OCI-LY7 (cell line): ENCODE measurements at regions not wholly inside any gene's neighbourhood (a gene's known extent, or its start where the extent isn't known, plus 50 kb on each side); places are given as distances from the start of the nearest gene placed in this dataset.

ENCODE experiments used
- EZH2phosphoT487 ChIP-seq: fragments of 200-600 bp; sonication (generic); IDR thresholded peaks from 2 replicates; pipeline ENCODE4 v1.6.1; 2018; ENCODE audit warnings: low read depth, borderline replicate concordance, mild to moderate bottlenecking, mixed run types, antibody characterized with exemption, low read length, moderate library complexity, mixed read lengths
- TF ChIP-seq, protein P1 (sequence below): fragments of 200-600 bp; sonication (generic); conservative IDR thresholded peaks from 2 replicates; pipeline ENCODE4 v1.5.1; 2014; ENCODE audit warnings: mild to moderate bottlenecking, antibody characterized with exemption, low read length, moderate library complexity, mixed read lengths

DNA sequence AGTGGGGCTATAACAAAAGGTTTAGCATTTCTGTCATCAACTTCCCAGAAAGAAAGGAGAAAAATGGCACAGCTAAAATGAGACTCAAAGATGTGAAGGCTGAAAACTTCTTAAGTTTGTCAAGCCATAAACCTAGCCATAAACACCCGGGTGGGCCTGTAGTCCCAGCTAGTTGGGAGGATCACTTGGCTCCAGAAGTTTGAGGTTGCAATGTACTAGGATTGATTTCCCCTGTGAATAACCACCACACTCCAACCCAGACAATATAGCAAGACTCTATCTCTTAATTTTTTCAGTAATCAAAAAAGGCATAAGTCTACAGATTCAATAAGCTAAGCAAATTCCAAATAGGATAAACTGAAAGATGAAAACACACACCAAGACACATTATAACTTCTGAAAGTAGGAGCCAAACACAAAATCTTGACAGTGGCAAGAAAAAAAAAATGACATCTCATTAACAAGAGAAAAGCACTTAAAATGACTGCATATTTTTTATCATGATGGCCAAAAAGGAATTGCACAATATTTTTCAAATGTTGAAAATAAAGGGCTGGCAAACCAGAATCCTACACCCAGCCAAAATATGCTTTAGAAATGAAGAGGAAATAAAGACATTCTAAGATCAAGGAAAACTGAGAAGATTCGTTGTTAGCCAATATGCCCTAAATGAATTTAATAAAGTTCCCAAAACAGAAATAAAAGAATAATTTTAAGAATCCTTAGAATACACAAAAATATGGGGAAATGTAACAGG, 308.4 kb downstream of the BRINP1 start:
- TF ChIP-seq, protein P1, sequence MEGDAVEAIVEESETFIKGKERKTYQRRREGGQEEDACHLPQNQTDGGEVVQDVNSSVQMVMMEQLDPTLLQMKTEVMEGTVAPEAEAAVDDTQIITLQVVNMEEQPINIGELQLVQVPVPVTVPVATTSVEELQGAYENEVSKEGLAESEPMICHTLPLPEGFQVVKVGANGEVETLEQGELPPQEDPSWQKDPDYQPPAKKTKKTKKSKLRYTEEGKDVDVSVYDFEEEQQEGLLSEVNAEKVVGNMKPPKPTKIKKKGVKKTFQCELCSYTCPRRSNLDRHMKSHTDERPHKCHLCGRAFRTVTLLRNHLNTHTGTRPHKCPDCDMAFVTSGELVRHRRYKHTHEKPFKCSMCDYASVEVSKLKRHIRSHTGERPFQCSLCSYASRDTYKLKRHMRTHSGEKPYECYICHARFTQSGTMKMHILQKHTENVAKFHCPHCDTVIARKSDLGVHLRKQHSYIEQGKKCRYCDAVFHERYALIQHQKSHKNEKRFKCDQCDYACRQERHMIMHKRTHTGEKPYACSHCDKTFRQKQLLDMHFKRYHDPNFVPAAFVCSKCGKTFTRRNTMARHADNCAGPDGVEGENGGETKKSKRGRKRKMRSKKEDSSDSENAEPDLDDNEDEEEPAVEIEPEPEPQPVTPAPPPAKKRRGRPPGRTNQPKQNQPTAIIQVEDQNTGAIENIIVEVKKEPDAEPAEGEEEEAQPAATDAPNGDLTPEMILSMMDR = no peak
- TF ChIP-seq EZH2phosphoT487 = no peak
